AG10803 (cell line): ENCODE measurements at regions not wholly inside any gene's neighbourhood (a gene's known extent, or its start where the extent isn't known, plus 50 kb on each side); places are given as distances from the start of the nearest gene placed in this dataset.

Experiments
- DNase-seq: peaks from one replicate; pipeline ENCODE4 v3.0.0; 2010; ENCODE audit warnings: low read depth
- H3K4me3 ChIP-seq: 2 replicates; pipeline ENCODE4 v1.5.1; 2011; ENCODE audit warnings: mild to moderate bottlenecking, low read length, control low read depth
- CTCF ChIP-seq: conservative IDR thresholded peaks from 2 replicates; pipeline ENCODE4 v1.5.1; 2011; ENCODE audit warnings: mild to moderate bottlenecking, low read length, control low read depth, inconsistent platforms

- TF ChIP-seq CTCF, result no peak
- no peak overlapping the region for H3K4me3 ChIP-seq
- no peak for DNase-seq
Observed at GRCh38 chr18:24669015-24669414, 208.6 kb downstream of the HRH4 start.

GRCh38 chr18:24669502-24669901 is 209.1 kb downstream of the HRH4 start:
- no peak for DNase-seq
- no peak for TF ChIP-seq CTCF
- H3K4me3 ChIP-seq, result no peak overlapping the region

GRCh38 chr18:24672165-24672941 is 211.9 kb downstream of the HRH4 start:
- no peak; the same call in 1 of the 2 replicates for TF ChIP-seq CTCF
- DNase-seq, result no peak
- no peak overlapping the region for H3K4me3 ChIP-seq

- no peak overlapping the region for H3K4me3 ChIP-seq
- no peak for TF ChIP-seq CTCF
- no peak for DNase-seq
Observed at GRCh38 chr18:24674200-24674599, 213.8 kb downstream of the HRH4 start.

GRCh38 chr18:24674605-24675004 is 214.2 kb downstream of the HRH4 start:
- no peak for DNase-seq
- TF ChIP-seq CTCF, result no peak
- H3K4me3 ChIP-seq, result no peak overlapping the region

GRCh38 chr18:24677011-24677410 is 216.6 kb downstream of the HRH4 start:
- DNase-seq, result peak; percentile 40
- H3K4me3 ChIP-seq, result no peak overlapping the region
- no peak for TF ChIP-seq CTCF

GRCh38 chr18:24678107-24678506 is 217.7 kb downstream of the HRH4 start:
- DNase-seq, result no peak
- H3K4me3 ChIP-seq, result no peak overlapping the region
- TF ChIP-seq CTCF, result no peak
